ENCODE measurements at regions not wholly inside any gene's neighbourhood (a gene's known extent, or its start where the extent isn't known, plus 50 kb on each side); places are given as distances from the start of the nearest gene placed in this dataset.

DNA sequence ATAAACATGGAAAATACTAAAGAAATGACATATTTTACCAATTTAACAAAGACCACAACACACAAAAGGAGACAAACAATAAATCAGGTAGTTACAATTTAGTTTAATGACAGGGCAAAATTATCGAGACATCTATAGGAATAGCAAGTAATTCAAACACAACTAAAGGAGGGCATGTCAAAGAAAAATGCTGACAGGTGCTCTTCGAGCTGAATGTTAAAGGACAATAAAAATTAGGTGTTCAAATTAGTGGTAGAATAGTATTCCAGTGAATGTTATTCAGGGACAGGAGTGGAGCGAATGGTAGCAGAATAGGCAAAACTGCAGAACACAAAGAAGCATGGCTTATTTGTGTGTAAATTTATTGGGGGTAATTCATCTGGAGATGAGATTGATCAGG, 1004.3 kb upstream of the FBXO33 start:
- no peaks in the 10 kb centered on the region for H3K36me3 ChIP-seq (ENCODE audit: low read depth, low read length)
- H3K79me2 ChIP-seq (ENCODE audit: low read length) = no peaks in the 10 kb centered on the region
- DNase-seq (no peak), ATAC-seq (no peak)
- H3K27ac ChIP-seq (ENCODE audit: low read length) = no peak overlapping the region
- H3K4me1 ChIP-seq (ENCODE audit: insufficient read depth, low read length) = no peaks in the 10 kb centered on the region
- intact Hi-C loops (cut with micrococcal nuclease) = no loop called here
- no peak overlapping the region for H3K9ac ChIP-seq (ENCODE audit: low read length)
- no TSS peak for BruUV-seq (replicated peaks)
- CTCF ChIA-PET = no interaction called here
- H4K20me1 ChIP-seq (ENCODE audit: low read length) = no peaks in the 10 kb centered on the region
- H2AFZ ChIP-seq (ENCODE audit: low read length) = no peak overlapping the region
- no peaks in the 10 kb centered on the region for H3K9me2 ChIP-seq (replicated peaks; ENCODE audit: low read length)
- no peak overlapping the region for H3K4me2 ChIP-seq (ENCODE audit: low read length)
- H3K4me3 ChIP-seq (ENCODE audit: low read length) = no peak overlapping the region
- no peaks in the 10 kb centered on the region for H3F3A ChIP-seq (ENCODE audit: low read length, unreplicated experiment)
- no peaks in the 10 kb centered on the region for H3K27me3 ChIP-seq (ENCODE audit: low read length)
- TF ChIP-seq EZH2 (IDR thresholded peaks at IDR 0.05; ENCODE audit: low read length, unreplicated experiment) (no peak), EZH2phosphoT487 (IDR thresholded peaks at IDR 0.05; ENCODE audit: borderline replicate concordance, low read length) (no peak)
- TF ChIP-seq, protein P1, sequence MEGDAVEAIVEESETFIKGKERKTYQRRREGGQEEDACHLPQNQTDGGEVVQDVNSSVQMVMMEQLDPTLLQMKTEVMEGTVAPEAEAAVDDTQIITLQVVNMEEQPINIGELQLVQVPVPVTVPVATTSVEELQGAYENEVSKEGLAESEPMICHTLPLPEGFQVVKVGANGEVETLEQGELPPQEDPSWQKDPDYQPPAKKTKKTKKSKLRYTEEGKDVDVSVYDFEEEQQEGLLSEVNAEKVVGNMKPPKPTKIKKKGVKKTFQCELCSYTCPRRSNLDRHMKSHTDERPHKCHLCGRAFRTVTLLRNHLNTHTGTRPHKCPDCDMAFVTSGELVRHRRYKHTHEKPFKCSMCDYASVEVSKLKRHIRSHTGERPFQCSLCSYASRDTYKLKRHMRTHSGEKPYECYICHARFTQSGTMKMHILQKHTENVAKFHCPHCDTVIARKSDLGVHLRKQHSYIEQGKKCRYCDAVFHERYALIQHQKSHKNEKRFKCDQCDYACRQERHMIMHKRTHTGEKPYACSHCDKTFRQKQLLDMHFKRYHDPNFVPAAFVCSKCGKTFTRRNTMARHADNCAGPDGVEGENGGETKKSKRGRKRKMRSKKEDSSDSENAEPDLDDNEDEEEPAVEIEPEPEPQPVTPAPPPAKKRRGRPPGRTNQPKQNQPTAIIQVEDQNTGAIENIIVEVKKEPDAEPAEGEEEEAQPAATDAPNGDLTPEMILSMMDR (conservative IDR thresholded peaks at IDR 0.05; ENCODE audit: low read depth, low read length) = no peak
- H3K9me3 ChIP-seq (ENCODE audit: low read length) = no peaks in the 10 kb centered on the region
- POLR2A ChIA-PET (ENCODE audit: unreplicated experiment) = no interaction called here

DNA sequence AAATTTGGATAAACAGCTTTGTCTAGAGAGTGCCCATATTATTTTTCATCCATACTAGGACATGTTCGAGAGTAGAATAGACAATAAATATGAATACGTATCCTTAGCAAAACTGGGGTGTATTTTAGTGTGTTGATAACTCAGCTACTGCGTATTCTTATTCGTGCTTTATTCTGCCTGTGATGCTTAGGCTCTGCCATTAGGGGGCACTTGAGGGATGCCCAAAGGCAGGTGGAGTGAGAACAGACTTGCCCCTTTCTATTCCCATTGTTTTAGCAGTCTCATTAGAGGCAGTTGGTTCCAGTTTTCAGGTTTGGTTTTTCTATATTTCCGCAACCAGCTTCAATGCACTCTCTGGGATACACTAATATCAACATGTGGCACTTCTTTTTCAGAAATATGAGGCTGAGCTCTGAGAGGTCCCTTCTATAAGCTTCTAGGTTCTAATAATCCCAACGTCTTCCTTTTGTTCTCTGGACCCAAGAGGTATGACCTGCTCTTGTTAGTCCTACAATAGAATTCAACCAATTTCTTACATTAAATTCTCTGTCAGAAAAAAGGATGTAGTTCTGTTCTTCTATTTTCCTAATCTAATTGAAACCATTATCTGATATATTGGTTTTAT, 985.7 kb upstream of the FBXO33 start:
- no peaks in the 10 kb centered on the region for H3K36me3 ChIP-seq (ENCODE audit: low read depth, low read length)
- BruUV-seq (replicated peaks) = no TSS peak
- H3K9ac ChIP-seq (ENCODE audit: low read length) = no peak overlapping the region
- H3K4me3 ChIP-seq (ENCODE audit: low read length) = peak overlapping the region; percentile 33; the same call in 1 of the 2 replicates
- 0 out of 2 replicates have a peak, but pooled peaks cover 4% of the 10 kb centered on the region for H3K4me1 ChIP-seq (ENCODE audit: insufficient read depth, low read length)
- H3K79me2 ChIP-seq (ENCODE audit: low read length) = no peaks in the 10 kb centered on the region
- H3K9me2 ChIP-seq (replicated peaks; ENCODE audit: low read length) = no peaks in the 10 kb centered on the region
- no peak for TF ChIP-seq EZH2 (IDR thresholded peaks at IDR 0.05; ENCODE audit: low read length, unreplicated experiment)
- TF ChIP-seq, protein P1 (conservative IDR thresholded peaks at IDR 0.05; ENCODE audit: low read depth, low read length) = peak; percentile 88
- H3K4me2 ChIP-seq (ENCODE audit: low read length) = peak overlapping the region; percentile 22
- peak overlapping the region; percentile 57 for H2AFZ ChIP-seq (ENCODE audit: low read length)
- intact Hi-C loops (cut with micrococcal nuclease) = loop anchor here (1.0 kb wide), 1 partner anchor 430 kb away; no protein-coding TSS in a partner anchor
- peak; percentile 65 for ATAC-seq
- no peak overlapping the region for H3K27ac ChIP-seq (ENCODE audit: low read length)
- ChIA-PET POLR2A (ENCODE audit: unreplicated experiment) (no interaction called here), CTCF (interaction anchor here (0.5 to 0.6 kb wide), 3 partner anchors 8 to 1319 kb away, joined by 3 to 5 read pairs (median 3); no protein-coding TSS in a partner anchor)
- H3K27me3 ChIP-seq (ENCODE audit: low read length) = no peaks in the 10 kb centered on the region
- H4K20me1 ChIP-seq (ENCODE audit: low read length) = no peaks in the 10 kb centered on the region
- DNase-seq = peak; percentile 71
- no peaks in the 10 kb centered on the region for H3K9me3 ChIP-seq (ENCODE audit: low read length)
- no peaks in the 10 kb centered on the region for H3F3A ChIP-seq (ENCODE audit: low read length, unreplicated experiment)

DNA sequence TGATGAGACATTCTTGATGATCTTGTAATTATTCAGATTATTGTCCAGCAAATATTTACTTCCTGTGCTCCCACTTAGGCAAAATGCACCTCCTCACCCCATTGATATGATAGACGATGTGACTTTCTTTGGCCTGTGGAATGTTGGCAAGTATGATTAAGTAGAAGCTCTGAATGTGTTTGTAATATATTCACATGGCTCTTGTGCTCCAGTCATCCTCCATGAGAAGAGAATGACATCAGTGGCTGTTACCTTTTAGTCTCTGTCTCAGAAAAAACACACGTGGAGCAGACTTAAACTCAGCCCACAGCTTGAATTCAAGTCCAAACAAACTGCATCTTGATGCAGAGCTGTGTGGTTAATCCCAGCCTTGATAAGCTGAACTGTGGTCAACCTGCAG, 984.3 kb upstream of the FBXO33 start:
- Histone ChIP-seq H3K36me3 (ENCODE audit: low read depth, low read length) (no peaks in the 10 kb centered on the region), H3K9me3 (ENCODE audit: low read length) (no peaks in the 10 kb centered on the region), H2AFZ (ENCODE audit: low read length) (no peak overlapping the region), H3K4me1 (ENCODE audit: insufficient read depth, low read length) (0 out of 2 replicates have a peak, but pooled peaks cover 4% of the 10 kb centered on the region), H3K27ac (ENCODE audit: low read length) (no peak overlapping the region), H4K20me1 (ENCODE audit: low read length) (no peaks in the 10 kb centered on the region), H3K9ac (ENCODE audit: low read length) (no peak overlapping the region), H3K4me2 (ENCODE audit: low read length) (no peak overlapping the region), H3K9me2 (replicated peaks; ENCODE audit: low read length) (no peaks in the 10 kb centered on the region), H3K79me2 (ENCODE audit: low read length) (no peaks in the 10 kb centered on the region), H3F3A (ENCODE audit: low read length, unreplicated experiment) (no peaks in the 10 kb centered on the region), H3K4me3 (ENCODE audit: low read length) (no peak overlapping the region), H3K27me3 (ENCODE audit: low read length) (no peaks in the 10 kb centered on the region)
- DNase-seq (no peak), ATAC-seq (no peak)
- ChIA-PET POLR2A (ENCODE audit: unreplicated experiment) (no interaction called here), CTCF (no interaction called here)
- TF ChIP-seq EZH2 (IDR thresholded peaks at IDR 0.05; ENCODE audit: low read length, unreplicated experiment) (no peak), EZH2phosphoT487 (IDR thresholded peaks at IDR 0.05; ENCODE audit: borderline replicate concordance, low read length) (no peak)
- TF ChIP-seq, protein P1 (conservative IDR thresholded peaks at IDR 0.05; ENCODE audit: low read depth, low read length) = no peak
- no TSS peak for BruUV-seq (replicated peaks)
- intact Hi-C loops (cut with micrococcal nuclease) = no loop called here
